ENCODE measurements at regions not wholly inside any gene's neighbourhood (a gene's known extent, or its start where the extent isn't known, plus 50 kb on each side); places are given as distances from the start of the nearest gene placed in this dataset.

- TF ChIP-seq EP300 (IDR thresholded peaks at IDR 0.05; ENCODE audit: low read depth): no peak
- TF ChIP-seq POLR2A (IDR thresholded peaks at IDR 0.05): no peak
- no peak for TF ChIP-seq CTCF (IDR thresholded peaks at IDR 0.05)
- no peak for TF ChIP-seq POLR2AphosphoS5 (IDR thresholded peaks at IDR 0.05)
These were observed 209.5 kb upstream of the LRRN1 start for GRCh38 chr3:3589715-3590130.

All from transverse colon (tissue), 4 donors.